Right forelimb (tissue), 1 donor: ENCODE measurements at regions not wholly inside any gene's neighbourhood (a gene's known extent, or its start where the extent isn't known, plus 50 kb on each side); places are given as distances from the start of the nearest gene placed in this dataset.

Source experiments
- DNase-seq: peaks from one replicate; pipeline ENCODE4 v3.0.0-alpha.2; 2018

- DNase-seq: no peak
Observed at GRCh38 chr9:94159069-94159939, 75.0 kb downstream of the PTPDC1 start.

- no peak for DNase-seq
Observed at GRCh38 chr9:94160594-94161501, 76.6 kb downstream of the PTPDC1 start.

GRCh38 chr9:94161673-94162072 lies 77.4 kb downstream of the PTPDC1 start:
- DNase-seq: no peak

- DNase-seq: no peak
Observed at GRCh38 chr9:94164806-94165549, 80.7 kb downstream of the PTPDC1 start.

- DNase-seq: peak; percentile 98
Observed at GRCh38 chr9:94165592-94166235, 81.5 kb downstream of the PTPDC1 start.

GRCh38 chr9:94166236-94166975 lies 82.1 kb downstream of the PTPDC1 start:
- DNase-seq: peak; percentile 99

GRCh38 chr9:94166976-94167346 lies 82.7 kb downstream of the PTPDC1 start:
- no peak for DNase-seq

- DNase-seq: no peak
Observed at GRCh38 chr9:94167376-94167890, 83.2 kb downstream of the PTPDC1 start.

GRCh38 chr9:94168203-94169000 lies 84.1 kb downstream of the PTPDC1 start:
- no peak for DNase-seq

GRCh38 chr9:94169968-94170367 lies 85.7 kb downstream of the PTPDC1 start:
- DNase-seq: no peak

GRCh38 chr9:94173632-94174031 lies 85.5 kb upstream of the ZNF169 start:
- DNase-seq: no peak

- no peak for DNase-seq
Observed at GRCh38 chr9:94174164-94174563, 84.9 kb upstream of the ZNF169 start.

- DNase-seq: no peak
Observed at GRCh38 chr9:94175669-94176068, 83.4 kb upstream of the ZNF169 start.

- no peak for DNase-seq
Observed at GRCh38 chr9:94176608-94177007, 82.5 kb upstream of the ZNF169 start.

GRCh38 chr9:94178927-94179326 lies 80.2 kb upstream of the ZNF169 start:
- DNase-seq: no peak

GRCh38 chr9:94181408-94182181 lies 77.5 kb upstream of the ZNF169 start:
- DNase-seq: no peak

- no peak for DNase-seq
Observed at GRCh38 chr9:94182532-94182931, 76.6 kb upstream of the ZNF169 start.

GRCh38 chr9:94183240-94183999 lies 75.7 kb upstream of the ZNF169 start:
- DNase-seq: no peak

- no peak for DNase-seq
Observed at GRCh38 chr9:94188246-94188645, 70.9 kb upstream of the ZNF169 start.
